SK-N-SH treated with all-trans-retinoic acid at 6 μM for 48 hours (cell line): ENCODE measurements at regions not wholly inside any gene's neighbourhood (a gene's known extent, or its start where the extent isn't known, plus 50 kb on each side); places are given as distances from the start of the nearest gene placed in this dataset.

Experiments
- ATAC-seq: fragments of 200-7000 bp; cut with Tn5 transposase; 3 replicates; pipeline ENCODE4 v1.9.1; 2020; ENCODE audit warnings: mild to moderate bottlenecking, moderate library complexity
- ARNTL ChIP-seq: fragments of 450-650 bp; formaldehyde crosslinking; IDR thresholded peaks from 2 replicates; pipeline ENCODE4 v1.5.0; 2020; ENCODE audit warnings: low read depth, mild to moderate bottlenecking, moderate library complexity, borderline replicate concordance
- CSDC2 ChIP-seq: fragments of 250-450 bp; sonication (Bioruptor Pico); IDR thresholded peaks from 2 replicates; pipeline ENCODE4 v1.5.0; 2020; ENCODE audit warnings: mild to moderate bottlenecking, moderate library complexity
- ESRRG ChIP-seq: fragments of 250-450 bp; sonication (Bioruptor Pico); IDR thresholded peaks from 2 replicates; pipeline ENCODE4 v1.6.1; 2021; ENCODE audit warnings: mild to moderate bottlenecking
- GLIS3 ChIP-seq: fragments of 250-450 bp; sonication (Bioruptor Pico); IDR thresholded peaks from 2 replicates; pipeline ENCODE4 v1.5.0; 2020; ENCODE audit warnings: mild to moderate bottlenecking, moderate library complexity
- ISL1 ChIP-seq: fragments of 250-450 bp; sonication (Bioruptor Pico); IDR thresholded peaks from 2 replicates; pipeline ENCODE4 v2.1.2; 2022; ENCODE audit warnings: mild to moderate bottlenecking, moderate library complexity
- PPARA ChIP-seq: fragments of 250-450 bp; sonication (Bioruptor Pico); IDR thresholded peaks from 2 replicates; pipeline ENCODE4 v1.5.0; 2020; ENCODE audit warnings: mild to moderate bottlenecking, borderline replicate concordance
- RARB ChIP-seq: fragments of 250-450 bp; sonication (Bioruptor Pico); IDR thresholded peaks from 2 replicates; pipeline ENCODE4 v1.8.0; 2021; ENCODE audit warnings: mild to moderate bottlenecking, moderate library complexity
- TCF4 ChIP-seq: fragments of 250-450 bp; sonication (Bioruptor Pico); IDR thresholded peaks from 2 replicates; pipeline ENCODE4 v1.8.0; 2021; ENCODE audit warnings: mild to moderate bottlenecking, moderate library complexity, borderline replicate concordance
- TOX ChIP-seq: fragments of 250-450 bp; sonication (Bioruptor Pico); IDR thresholded peaks from 2 replicates; pipeline ENCODE4 v1.8.0; 2021; ENCODE audit warnings: mild to moderate bottlenecking, moderate library complexity, borderline replicate concordance
- ZC3H10 ChIP-seq: fragments of 250-450 bp; sonication (Bioruptor Pico); IDR thresholded peaks from 2 replicates; pipeline ENCODE4 v1.5.1; 2021; ENCODE audit warnings: mild to moderate bottlenecking, moderate library complexity
- ZFP3 ChIP-seq: fragments of 250-450 bp; sonication (Bioruptor Pico); IDR thresholded peaks from 2 replicates; pipeline ENCODE4 v1.5.0; 2020; ENCODE audit warnings: mild to moderate bottlenecking, moderate library complexity
- ZFP30 ChIP-seq: fragments of 450-650 bp; formaldehyde crosslinking; IDR thresholded peaks from 2 replicates; pipeline ENCODE4 v1.5.0; 2022; ENCODE audit warnings: mild to moderate bottlenecking, moderate library complexity
- ZNF565 ChIP-seq: fragments of 450-650 bp; formaldehyde crosslinking; conservative IDR thresholded peaks from 2 replicates; pipeline ENCODE4 v1.5.0; 2020; ENCODE audit warnings: low read depth, mild to moderate bottlenecking, moderate library complexity
- ZNF70 ChIP-seq: fragments of 450-650 bp; formaldehyde crosslinking; IDR thresholded peaks from 2 replicates; pipeline ENCODE4 v1.5.0; 2020; ENCODE audit warnings: mild to moderate bottlenecking, moderate library complexity
- TF ChIP-seq, protein P1 (sequence below): fragments of 250-450 bp; sonication (Bioruptor Pico); IDR thresholded peaks from 2 replicates; pipeline ENCODE4 v1.5.0; 2020; ENCODE audit warnings: mild to moderate bottlenecking, moderate library complexity
- TF ChIP-seq, protein P2 (sequence below): fragments of 250-450 bp; sonication (Bioruptor Pico); IDR thresholded peaks from 2 replicates; pipeline ENCODE4 v1.5.1; 2020; ENCODE audit warnings: low read depth, mild to moderate bottlenecking, moderate library complexity
- TF ChIP-seq, protein P3 (sequence below): fragments of 250-450 bp; sonication (Bioruptor Pico); IDR thresholded peaks from 2 replicates; pipeline ENCODE4 v1.5.1; 2021; ENCODE audit warnings: mild to moderate bottlenecking, moderate library complexity
- TF ChIP-seq, protein P4 (sequence below): fragments of 250-450 bp; sonication (Bioruptor Pico); IDR thresholded peaks from 2 replicates; pipeline ENCODE4 v1.8.0; 2021; ENCODE audit warnings: low read depth, mild to moderate bottlenecking, moderate library complexity, borderline replicate concordance

DNA sequence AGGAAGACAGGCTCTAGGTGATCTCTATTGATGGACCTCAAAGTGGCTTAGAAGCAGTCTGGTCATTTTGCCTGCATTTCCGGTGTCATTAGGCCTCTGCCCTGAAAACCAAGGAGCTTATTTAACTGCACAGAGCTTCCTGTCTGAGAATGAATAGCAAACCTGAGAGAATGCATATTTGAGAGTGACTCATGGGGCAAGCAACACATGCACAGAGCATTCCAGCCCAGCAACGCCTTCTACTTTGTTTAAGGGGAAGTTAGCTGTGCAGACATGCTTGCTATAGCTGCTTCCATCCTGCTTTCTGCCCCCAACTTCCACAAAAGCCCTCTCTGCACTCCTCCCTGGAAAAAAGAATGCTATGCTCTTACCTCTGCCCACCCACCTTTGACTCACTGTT, 232.8 kb downstream of the GRB14 start:
- ATAC-seq: peak; percentile 100
- TF ChIP-seq, protein P1, sequence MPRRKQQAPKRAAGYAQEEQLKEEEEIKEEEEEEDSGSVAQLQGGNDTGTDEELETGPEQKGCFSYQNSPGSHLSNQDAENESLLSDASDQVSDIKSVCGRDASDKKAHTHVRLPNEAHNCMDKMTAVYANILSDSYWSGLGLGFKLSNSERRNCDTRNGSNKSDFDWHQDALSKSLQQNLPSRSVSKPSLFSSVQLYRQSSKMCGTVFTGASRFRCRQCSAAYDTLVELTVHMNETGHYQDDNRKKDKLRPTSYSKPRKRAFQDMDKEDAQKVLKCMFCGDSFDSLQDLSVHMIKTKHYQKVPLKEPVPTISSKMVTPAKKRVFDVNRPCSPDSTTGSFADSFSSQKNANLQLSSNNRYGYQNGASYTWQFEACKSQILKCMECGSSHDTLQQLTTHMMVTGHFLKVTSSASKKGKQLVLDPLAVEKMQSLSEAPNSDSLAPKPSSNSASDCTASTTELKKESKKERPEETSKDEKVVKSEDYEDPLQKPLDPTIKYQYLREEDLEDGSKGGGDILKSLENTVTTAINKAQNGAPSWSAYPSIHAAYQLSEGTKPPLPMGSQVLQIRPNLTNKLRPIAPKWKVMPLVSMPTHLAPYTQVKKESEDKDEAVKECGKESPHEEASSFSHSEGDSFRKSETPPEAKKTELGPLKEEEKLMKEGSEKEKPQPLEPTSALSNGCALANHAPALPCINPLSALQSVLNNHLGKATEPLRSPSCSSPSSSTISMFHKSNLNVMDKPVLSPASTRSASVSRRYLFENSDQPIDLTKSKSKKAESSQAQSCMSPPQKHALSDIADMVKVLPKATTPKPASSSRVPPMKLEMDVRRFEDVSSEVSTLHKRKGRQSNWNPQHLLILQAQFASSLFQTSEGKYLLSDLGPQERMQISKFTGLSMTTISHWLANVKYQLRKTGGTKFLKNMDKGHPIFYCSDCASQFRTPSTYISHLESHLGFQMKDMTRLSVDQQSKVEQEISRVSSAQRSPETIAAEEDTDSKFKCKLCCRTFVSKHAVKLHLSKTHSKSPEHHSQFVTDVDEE (CRISPR knock-in tag): no peak
- TF ChIP-seq RARB (CRISPR knock-in tag) (no peak), ZFP3 (CRISPR knock-in tag) (no peak), TOX (CRISPR knock-in tag) (no peak), ZNF565 (no peak)
- TF ChIP-seq, protein P2, sequence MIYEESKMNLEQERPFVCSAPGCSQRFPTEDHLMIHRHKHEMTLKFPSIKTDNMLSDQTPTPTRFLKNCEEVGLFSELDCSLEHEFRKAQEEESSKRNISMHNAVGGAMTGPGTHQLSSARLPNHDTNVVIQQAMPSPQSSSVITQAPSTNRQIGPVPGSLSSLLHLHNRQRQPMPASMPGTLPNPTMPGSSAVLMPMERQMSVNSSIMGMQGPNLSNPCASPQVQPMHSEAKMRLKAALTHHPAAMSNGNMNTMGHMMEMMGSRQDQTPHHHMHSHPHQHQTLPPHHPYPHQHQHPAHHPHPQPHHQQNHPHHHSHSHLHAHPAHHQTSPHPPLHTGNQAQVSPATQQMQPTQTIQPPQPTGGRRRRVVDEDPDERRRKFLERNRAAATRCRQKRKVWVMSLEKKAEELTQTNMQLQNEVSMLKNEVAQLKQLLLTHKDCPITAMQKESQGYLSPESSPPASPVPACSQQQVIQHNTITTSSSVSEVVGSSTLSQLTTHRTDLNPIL (CRISPR knock-in tag): no peak

DNA sequence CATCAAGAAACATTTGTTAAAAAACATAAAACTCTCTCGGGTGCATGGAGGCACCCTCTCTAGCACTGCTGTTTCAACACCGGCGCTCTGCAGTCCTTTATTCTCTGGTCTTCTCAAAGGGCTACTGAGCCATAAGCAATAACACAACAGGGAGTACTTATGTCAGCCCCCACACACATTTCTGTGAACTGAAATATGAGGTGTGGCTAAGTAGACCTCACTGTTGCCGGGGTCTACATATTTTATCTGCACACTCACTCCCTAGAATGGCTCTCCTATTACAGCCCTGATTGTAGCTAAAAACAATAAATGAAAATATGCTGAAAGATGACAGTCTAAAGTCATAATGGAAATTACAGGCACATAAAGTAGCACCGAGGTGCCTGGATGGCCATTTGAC, 235.1 kb downstream of the GRB14 start:
- ATAC-seq: no peak
- TF ChIP-seq ZFP30: no peak

DNA sequence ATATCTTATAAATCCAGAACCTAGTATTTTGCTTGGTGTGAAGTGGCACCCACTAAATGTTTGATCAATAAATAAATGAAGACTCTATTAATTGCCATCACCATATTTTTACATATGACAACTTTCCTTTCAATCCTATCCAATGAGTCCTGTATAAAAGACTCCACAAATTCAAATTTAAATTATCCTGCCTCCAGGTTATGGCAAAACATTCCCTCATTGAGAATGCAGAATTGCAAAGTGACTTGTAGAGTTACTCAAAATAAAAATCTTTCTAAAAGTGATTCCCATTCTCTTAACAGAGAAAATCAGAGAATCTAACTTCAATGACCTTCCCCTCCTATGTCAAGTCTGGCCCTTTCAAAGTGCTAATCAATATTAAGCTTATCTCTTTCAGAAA, 236.8 kb downstream of the GRB14 start:
- TF ChIP-seq, protein P3, sequence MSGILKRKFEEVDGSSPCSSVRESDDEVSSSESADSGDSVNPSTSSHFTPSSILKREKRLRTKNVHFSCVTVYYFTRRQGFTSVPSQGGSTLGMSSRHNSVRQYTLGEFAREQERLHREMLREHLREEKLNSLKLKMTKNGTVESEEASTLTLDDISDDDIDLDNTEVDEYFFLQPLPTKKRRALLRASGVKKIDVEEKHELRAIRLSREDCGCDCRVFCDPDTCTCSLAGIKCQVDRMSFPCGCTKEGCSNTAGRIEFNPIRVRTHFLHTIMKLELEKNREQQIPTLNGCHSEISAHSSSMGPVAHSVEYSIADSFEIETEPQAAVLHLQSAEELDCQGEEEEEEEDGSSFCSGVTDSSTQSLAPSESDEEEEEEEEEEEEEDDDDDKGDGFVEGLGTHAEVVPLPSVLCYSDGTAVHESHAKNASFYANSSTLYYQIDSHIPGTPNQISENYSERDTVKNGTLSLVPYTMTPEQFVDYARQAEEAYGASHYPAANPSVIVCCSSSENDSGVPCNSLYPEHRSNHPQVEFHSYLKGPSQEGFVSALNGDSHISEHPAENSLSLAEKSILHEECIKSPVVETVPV (CRISPR knock-in tag): no peak
- TF ChIP-seq PPARA (CRISPR knock-in tag): no peak
- TF ChIP-seq ARNTL (CRISPR knock-in tag): no peak
- no peak for TF ChIP-seq ZFP30
- TF ChIP-seq, protein P1 (CRISPR knock-in tag): no peak
- no peak for TF ChIP-seq ESRRG (CRISPR knock-in tag)
- no peak for TF ChIP-seq ZC3H10 (CRISPR knock-in tag)
- no peak for TF ChIP-seq RARB (CRISPR knock-in tag)
- no peak for TF ChIP-seq ZFP3 (CRISPR knock-in tag)
- TF ChIP-seq GLIS3: no peak
- no peak for TF ChIP-seq CSDC2 (CRISPR knock-in tag)
- TF ChIP-seq ISL1 (CRISPR knock-in tag): no peak
- TF ChIP-seq, protein P4, sequence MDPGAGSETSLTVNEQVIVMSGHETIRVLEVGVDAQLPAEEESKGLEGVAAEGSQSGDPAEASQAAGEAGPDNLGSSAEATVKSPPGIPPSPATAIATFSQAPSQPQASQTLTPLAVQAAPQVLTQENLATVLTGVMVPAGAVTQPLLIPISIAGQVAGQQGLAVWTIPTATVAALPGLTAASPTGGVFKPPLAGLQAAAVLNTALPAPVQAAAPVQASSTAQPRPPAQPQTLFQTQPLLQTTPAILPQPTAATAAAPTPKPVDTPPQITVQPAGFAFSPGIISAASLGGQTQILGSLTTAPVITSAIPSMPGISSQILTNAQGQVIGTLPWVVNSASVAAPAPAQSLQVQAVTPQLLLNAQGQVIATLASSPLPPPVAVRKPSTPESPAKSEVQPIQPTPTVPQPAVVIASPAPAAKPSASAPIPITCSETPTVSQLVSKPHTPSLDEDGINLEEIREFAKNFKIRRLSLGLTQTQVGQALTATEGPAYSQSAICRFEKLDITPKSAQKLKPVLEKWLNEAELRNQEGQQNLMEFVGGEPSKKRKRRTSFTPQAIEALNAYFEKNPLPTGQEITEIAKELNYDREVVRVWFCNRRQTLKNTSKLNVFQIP (CRISPR knock-in tag): no peak
- TF ChIP-seq, protein P2 (CRISPR knock-in tag): no peak
- TF ChIP-seq TCF4 (CRISPR knock-in tag): no peak
- no peak for TF ChIP-seq ZNF70 (CRISPR knock-in tag)
- no peak for TF ChIP-seq ZNF565
- TF ChIP-seq, all 23 proteins: peak for 0
- no peak for ATAC-seq
